ENCODE measurements at regions not wholly inside any gene's neighbourhood (a gene's known extent, or its start where the extent isn't known, plus 50 kb on each side); places are given as distances from the start of the nearest gene placed in this dataset.
"Not testable (repeated sequence)": the region's sequence is repeated elsewhere in the genome, so short reads cannot be mapped to it uniquely, and the experiment has no call there.

DNA sequence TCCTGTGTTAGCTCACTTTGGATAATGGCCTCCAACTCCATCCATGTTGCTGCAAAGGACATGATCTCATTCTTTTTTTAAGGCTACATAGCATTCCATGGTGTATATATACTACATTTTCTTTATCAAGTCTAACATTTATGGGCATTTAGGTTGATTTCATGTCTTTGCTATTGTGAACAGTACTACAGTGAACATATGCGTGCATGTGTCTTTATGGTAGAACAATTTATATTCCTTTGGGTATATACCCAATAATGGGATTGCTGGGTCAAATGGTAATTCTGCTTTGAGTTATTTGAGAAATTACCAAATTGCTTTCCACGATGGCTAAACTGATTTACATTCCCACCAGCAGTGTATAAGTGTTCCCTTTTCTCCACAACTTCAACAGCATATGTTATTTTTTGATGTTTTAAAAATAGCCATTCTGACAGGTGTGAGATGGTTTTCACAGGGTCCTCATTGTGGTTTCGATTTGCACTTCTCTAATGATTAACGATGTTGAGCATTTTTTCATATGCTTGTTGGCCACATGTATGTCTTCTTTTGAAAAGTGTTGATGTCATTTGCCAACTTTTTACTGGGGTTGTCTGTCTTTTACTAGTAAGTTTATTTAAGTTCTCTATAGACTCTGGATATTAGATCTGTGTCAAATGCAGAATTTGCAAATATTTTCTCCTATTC is 133.4 kb downstream of the MC4R start:
- POLR2A ChIA-PET; intact Hi-C loops (cut with micrococcal nuclease); BruUV-seq (replicated peaks); H3K9ac ChIP-seq (ENCODE audit: insufficient read depth in 1 of 2, low read depth in 2 of 2, low read length in 2 of 2); H3K4me3 ChIP-seq; H3K9me1 ChIP-seq (ENCODE audit: control insufficient read depth, insufficient read depth, low read length); H2AFZ ChIP-seq (ENCODE audit: low read depth, low read length); in situ Hi-C loops (cut with MboI); H3K36me3 ChIP-seq (ENCODE audit: control insufficient read depth, insufficient read depth, low read length); FAIRE-seq; H3K27ac ChIP-seq (ENCODE audit: extremely low read depth, low read depth, low read length); CTCF ChIA-PET (ENCODE audit: low intra/inter-chr PET ratio); H3K4me2 ChIP-seq (ENCODE audit: insufficient read depth, low read length); ATAC-seq; H3K27me3 ChIP-seq (ENCODE audit: control insufficient read depth in 2 of 2, insufficient read depth in 2 of 2, low read length in 2 of 2); DNase-seq (ENCODE audit: extremely low read depth in 1 of 4, low spot score in 3 of 4); H3K4me1 ChIP-seq (replicated peaks in 1 of 2; ENCODE audit: control insufficient read depth in 2 of 2, insufficient read depth in 2 of 2, low read length in 2 of 2); H4K20me1 ChIP-seq (replicated peaks; ENCODE audit: control insufficient read depth, insufficient read depth, low read length); H3K9me3 ChIP-seq (replicated peaks; ENCODE audit: control insufficient read depth, insufficient read depth, low read depth, low read length); H3K79me2 ChIP-seq (ENCODE audit: control insufficient read depth, insufficient read depth, low read length): not testable (repeated sequence)
- WGBS (ENCODE audit: insufficient coverage, low coverage, missing lambda C conversion rate) = 0% methylated on average over 4 of the region's 4 CpGs

DNA sequence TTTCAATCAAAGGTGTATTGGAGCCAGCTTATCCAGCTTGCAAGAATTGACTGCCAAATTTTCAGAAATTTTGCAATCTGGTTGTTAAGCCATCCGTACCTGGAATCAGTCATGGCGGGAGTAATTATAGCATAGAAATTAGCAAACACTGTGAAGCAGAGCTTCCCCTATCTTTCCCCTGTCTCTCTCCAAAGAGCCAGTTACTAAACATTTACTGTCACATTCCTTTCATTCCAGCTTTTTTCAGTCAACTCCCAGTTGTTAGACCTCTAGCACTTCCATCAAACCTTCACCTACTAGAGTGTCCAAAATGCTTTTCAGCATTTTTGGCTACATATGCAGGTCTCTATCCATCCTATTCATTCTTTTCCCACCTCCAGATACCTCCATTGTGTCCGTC is 137.4 kb downstream of the MC4R start:
- Histone ChIP-seq H3K27me3 (ENCODE audit: control insufficient read depth in 2 of 2, insufficient read depth in 2 of 2, low read length in 2 of 2) (no peaks in the 10 kb centered on the region), H3K9me1 (ENCODE audit: control insufficient read depth, insufficient read depth, low read length) (no peaks in the 10 kb centered on the region)
- WGBS (ENCODE audit: insufficient coverage, low coverage, missing lambda C conversion rate) = 0% methylated on average over 3 of the region's 3 CpGs
- TF ChIP-seq CBX2 (IDR thresholded peaks at IDR 0.05; ENCODE audit: insufficient read depth, low read length, poor library complexity, severe bottlenecking) (no peak), ZNF431 (CRISPR knock-in tag; IDR thresholded peaks at IDR 0.05) (no peak), EP400 (IDR thresholded peaks at IDR 0.05) (no peak), MEIS2 (IDR thresholded peaks at IDR 0.05; ENCODE audit: partially characterized antibody) (no peak), SRSF1 (IDR thresholded peaks at IDR 0.05; ENCODE audit: low read depth, low read length) (no peak), NFRKB (IDR thresholded peaks at IDR 0.05; ENCODE audit: low read depth) (no peak), ZSCAN29 (IDR thresholded peaks at IDR 0.05) (no peak), HCFC1 (IDR thresholded peaks at IDR 0.05; ENCODE audit: low read depth, low read length) (no peak), ZNF263 (CRISPR knock-in tag; IDR thresholded peaks at IDR 0.05; ENCODE audit: borderline replicate concordance) (no peak)
- TF ChIP-seq, protein P1, sequence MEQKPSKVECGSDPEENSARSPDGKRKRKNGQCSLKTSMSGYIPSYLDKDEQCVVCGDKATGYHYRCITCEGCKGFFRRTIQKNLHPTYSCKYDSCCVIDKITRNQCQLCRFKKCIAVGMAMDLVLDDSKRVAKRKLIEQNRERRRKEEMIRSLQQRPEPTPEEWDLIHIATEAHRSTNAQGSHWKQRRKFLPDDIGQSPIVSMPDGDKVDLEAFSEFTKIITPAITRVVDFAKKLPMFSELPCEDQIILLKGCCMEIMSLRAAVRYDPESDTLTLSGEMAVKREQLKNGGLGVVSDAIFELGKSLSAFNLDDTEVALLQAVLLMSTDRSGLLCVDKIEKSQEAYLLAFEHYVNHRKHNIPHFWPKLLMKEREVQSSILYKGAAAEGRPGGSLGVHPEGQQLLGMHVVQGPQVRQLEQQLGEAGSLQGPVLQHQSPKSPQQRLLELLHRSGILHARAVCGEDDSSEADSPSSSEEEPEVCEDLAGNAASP (IDR thresholded peaks at IDR 0.05) = no peak
- TF ChIP-seq, protein P2, sequence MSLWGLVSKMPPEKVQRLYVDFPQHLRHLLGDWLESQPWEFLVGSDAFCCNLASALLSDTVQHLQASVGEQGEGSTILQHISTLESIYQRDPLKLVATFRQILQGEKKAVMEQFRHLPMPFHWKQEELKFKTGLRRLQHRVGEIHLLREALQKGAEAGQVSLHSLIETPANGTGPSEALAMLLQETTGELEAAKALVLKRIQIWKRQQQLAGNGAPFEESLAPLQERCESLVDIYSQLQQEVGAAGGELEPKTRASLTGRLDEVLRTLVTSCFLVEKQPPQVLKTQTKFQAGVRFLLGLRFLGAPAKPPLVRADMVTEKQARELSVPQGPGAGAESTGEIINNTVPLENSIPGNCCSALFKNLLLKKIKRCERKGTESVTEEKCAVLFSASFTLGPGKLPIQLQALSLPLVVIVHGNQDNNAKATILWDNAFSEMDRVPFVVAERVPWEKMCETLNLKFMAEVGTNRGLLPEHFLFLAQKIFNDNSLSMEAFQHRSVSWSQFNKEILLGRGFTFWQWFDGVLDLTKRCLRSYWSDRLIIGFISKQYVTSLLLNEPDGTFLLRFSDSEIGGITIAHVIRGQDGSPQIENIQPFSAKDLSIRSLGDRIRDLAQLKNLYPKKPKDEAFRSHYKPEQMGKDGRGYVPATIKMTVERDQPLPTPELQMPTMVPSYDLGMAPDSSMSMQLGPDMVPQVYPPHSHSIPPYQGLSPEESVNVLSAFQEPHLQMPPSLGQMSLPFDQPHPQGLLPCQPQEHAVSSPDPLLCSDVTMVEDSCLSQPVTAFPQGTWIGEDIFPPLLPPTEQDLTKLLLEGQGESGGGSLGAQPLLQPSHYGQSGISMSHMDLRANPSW (CRISPR knock-in tag; IDR thresholded peaks at IDR 0.05) = no peak
- TF ChIP-seq, protein P3, sequence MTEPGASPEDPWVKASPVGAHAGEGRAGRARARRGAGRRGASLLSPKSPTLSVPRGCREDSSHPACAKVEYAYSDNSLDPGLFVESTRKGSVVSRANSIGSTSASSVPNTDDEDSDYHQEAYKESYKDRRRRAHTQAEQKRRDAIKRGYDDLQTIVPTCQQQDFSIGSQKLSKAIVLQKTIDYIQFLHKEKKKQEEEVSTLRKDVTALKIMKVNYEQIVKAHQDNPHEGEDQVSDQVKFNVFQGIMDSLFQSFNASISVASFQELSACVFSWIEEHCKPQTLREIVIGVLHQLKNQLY (CRISPR knock-in tag; conservative IDR thresholded peaks at IDR 0.05) = no peak

More for the DNA sequence above, 137.4 kb downstream of the MC4R start:
- Histone ChIP-seq H3K79me2 (ENCODE audit: control insufficient read depth, insufficient read depth, low read length) (no peaks in the 10 kb centered on the region), H3K4me1 (replicated peaks in 1 of 2; ENCODE audit: control insufficient read depth in 2 of 2, insufficient read depth in 2 of 2, low read length in 2 of 2) (no peaks in the 10 kb centered on the region), H2AFZ (ENCODE audit: low read depth, low read length) (no peak overlapping the region), H3K4me2 (ENCODE audit: insufficient read depth, low read length) (no peak overlapping the region), H3K9ac (ENCODE audit: insufficient read depth in 1 of 2, low read depth in 2 of 2, low read length in 2 of 2) (no peak overlapping the region), H3K36me3 (ENCODE audit: control insufficient read depth, insufficient read depth, low read length) (no peaks in the 10 kb centered on the region), H3K4me3 (no peak overlapping the region), H3K9me3 (replicated peaks; ENCODE audit: control insufficient read depth, insufficient read depth, low read depth, low read length) (no peaks in the 10 kb centered on the region), H3K27ac (ENCODE audit: extremely low read depth, low read depth, low read length) (no peak overlapping the region), H4K20me1 (replicated peaks; ENCODE audit: control insufficient read depth, insufficient read depth, low read length) (no peaks in the 10 kb centered on the region)
- BruUV-seq (replicated peaks) = no TSS peak
- DNase-seq (ENCODE audit: extremely low read depth in 1 of 4, low spot score in 3 of 4) = no peak
- no peak for FAIRE-seq
- ChIA-PET CTCF (ENCODE audit: low intra/inter-chr PET ratio) (no interaction called here), POLR2A (no interaction called here)
- ATAC-seq = no peak
- intact Hi-C loops (cut with micrococcal nuclease) = no loop called here
- in situ Hi-C loops (cut with MboI) = no loop called here

Data from K562 (cell line).